GM18520 (cell line): ENCODE measurements at regions not wholly inside any gene's neighbourhood (a gene's known extent, or its start where the extent isn't known, plus 50 kb on each side); places are given as distances from the start of the nearest gene placed in this dataset.
"Not testable (repeated sequence)": the region's sequence is repeated elsewhere in the genome, so short reads cannot be mapped to it uniquely, and the experiment has no call there.

Experiments
- ATAC-seq: cut with Tn5 transposase; IDR thresholded peaks from one replicate; pipeline ENCODE4 v1.9.1; 2021; ENCODE audit not compliant: unreplicated experiment

- ATAC-seq = no peak
Measured at GRCh38 chr2:36302911-36303310, 52.7 kb upstream of the CRIM1 start.

DNA sequence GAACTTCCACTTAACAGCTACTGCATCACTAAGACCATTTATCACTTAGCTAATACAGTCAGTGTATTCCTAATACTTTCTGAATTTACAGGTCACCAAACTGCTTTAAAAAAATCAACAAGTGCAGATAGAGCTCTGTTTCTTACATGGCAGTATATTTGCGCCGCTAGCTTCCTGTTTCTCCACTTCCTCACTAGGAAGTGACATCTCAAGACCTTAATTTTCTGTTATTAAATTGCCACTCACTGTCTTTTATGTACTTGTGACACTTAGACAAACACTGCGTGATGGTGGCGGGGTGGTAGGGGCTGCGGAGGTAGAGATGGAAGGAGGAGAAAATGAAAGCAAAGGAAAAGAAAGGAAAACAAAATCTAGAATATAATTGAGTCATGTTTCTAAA lies 53.7 kb upstream of the CRIM1 start:
- no peak for ATAC-seq

DNA sequence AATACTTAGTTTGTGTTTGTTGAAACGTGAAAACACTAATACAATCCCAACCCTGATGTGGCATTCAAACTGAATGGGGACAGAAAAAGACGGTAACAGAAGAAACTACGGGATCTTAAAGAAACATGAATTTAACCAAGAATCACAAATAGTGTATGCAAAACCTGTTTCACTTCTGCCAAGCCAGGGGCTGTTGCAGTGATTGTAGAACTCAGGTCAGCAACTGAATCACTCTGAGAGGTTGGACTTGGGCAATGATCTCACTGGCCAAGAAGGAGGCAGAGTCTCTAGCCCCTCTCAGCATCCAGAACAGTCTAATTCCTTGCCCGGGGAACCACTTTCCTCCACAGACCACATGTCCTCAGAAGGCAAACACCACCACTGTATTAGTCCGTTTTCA lies 54.9 kb upstream of the CRIM1 start:
- ATAC-seq = no peak

GRCh38 chr2:36296798-36297197 lies 58.8 kb upstream of the CRIM1 start:
- no peak for ATAC-seq

DNA sequence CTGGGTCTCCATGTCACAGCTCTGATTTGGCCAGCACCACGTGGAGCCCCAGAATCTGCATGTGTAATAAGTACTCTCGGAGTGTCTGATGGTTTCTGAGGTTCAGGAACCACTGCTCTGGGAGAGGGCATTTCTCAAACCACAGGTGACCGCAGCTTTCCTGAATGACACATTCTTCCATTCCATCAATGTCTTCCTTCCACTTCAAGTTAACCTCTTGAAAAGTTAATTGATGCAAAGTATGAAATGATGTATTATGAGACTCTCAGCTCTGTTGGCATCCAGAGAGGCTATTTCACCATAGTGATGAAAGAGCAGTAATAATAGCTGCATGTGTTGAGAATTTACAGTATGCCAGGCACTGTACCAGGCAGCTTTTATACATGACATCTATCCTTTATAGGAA lies 61.3 kb upstream of the CRIM1 start:
- ATAC-seq = no peak

DNA sequence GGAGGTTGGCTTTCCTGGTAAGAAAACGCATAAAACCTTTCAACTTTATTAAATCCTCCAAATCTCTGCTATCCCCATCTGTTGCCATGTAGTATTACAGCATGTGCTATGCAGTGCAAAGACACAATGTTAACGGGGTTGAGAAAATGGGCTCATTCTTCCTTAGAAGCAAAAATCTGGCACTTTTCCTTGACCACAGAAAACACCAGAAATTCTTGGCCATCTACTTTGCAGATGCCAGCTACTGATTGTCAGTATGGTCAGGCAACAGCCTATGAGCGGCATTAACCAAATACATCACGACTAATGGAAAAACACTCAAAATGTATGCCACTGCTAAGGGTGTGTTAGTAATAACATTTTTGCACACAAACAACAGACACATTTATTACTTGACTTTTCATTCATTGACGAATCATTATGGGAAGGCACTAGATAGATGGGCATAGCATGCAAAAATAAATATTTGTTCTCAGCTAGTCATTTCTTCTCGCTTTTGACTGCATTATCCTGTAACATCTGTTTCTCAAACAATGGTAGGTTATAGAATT lies 65.2 kb upstream of the CRIM1 start:
- no peak for ATAC-seq

DNA sequence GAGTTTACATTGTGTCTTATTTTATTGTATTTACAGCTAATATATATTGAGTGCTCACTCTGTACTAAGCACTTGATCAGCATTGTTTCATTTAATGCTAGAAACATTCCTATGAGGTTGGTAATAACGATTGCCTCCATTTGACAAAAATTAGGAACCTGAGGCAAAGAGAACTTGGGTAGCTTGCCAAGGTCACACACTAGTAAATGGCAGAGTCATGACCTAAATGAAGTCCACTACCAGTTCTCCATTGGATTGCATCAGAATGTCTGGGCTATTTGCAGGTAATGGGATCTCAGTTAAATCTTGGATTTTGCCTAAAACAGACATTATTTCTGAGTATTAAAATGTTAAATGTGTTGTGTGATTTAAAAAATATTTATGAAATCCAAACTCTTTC lies 65.8 kb upstream of the CRIM1 start:
- no peak for ATAC-seq

GRCh38 chr2:36287363-36288275 lies 68.0 kb upstream of the CRIM1 start:
- ATAC-seq = no peak

- ATAC-seq = not testable (repeated sequence)
Measured at GRCh38 chr2:36279506-36279905, 76.1 kb upstream of the CRIM1 start.

DNA sequence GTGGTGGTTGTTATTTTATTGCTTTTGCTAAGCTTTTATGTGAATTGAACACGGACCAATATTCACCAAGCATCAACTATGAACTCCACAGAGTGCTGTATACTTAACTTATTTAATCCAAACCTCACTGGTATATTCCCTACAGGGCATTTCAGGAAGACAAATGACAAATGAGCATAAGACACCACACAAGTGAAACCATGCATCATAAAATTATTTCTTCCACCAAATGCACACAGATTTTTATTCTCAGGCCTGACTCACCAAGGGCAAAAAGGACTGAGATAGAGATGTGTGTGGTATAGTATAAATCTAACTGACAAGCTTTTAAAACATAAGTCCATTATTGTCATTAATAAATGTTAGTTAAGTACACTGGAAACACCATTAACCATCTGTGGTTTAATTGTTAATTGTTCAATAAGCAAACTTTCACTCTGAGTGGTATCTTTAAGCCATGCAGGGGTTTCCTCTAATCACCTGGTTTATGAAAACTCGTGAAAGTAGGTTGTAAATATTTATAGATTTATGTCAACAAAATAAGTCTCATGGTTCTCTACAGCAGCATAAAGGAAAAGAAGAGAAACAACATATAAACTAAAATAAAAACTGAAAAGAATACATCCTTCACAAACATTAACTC lies 77.6 kb upstream of the CRIM1 start:
- ATAC-seq = no peak

- peak; percentile 62 for ATAC-seq
Measured at GRCh38 chr2:36277146-36277808, 78.3 kb upstream of the CRIM1 start.

DNA sequence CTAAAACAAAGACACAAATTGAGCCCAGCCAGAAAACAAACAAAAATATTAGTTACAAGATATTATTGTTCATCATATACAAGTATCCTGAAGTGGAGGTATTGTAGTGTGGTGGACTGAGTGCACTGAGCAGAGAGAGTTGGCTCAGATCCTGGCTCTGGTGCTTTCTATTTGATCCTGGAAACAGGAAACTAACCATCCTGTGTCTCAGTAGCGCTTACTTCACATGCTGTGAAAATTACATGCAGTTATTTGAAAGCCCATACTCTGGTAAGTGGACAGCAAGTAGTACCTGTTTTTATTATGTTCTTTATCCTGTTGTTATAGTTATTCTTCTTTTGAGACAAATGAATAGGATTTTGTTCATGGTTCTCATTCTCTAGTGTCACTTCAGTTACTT lies 84.3 kb upstream of the CRIM1 start:
- ATAC-seq = no peak

DNA sequence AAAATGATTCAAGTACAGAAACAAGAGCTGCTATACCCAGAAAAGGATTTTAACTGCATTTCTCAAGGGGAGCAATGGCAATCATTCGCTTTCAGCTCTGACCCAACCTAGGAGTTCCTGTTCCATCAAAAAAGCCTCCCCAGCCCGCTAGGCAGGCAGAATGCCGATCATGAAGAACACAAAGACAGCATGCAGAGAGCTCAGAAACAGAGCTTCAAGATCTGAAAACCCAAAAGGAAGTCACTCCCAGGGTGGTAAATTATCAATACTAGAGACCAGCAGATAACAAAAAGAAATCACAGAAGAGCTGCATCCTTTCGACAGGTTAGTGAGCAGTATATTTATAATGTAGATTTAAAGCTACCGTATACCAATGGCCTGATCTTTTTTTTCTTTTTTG lies 84.8 kb upstream of the CRIM1 start:
- no peak for ATAC-seq

DNA sequence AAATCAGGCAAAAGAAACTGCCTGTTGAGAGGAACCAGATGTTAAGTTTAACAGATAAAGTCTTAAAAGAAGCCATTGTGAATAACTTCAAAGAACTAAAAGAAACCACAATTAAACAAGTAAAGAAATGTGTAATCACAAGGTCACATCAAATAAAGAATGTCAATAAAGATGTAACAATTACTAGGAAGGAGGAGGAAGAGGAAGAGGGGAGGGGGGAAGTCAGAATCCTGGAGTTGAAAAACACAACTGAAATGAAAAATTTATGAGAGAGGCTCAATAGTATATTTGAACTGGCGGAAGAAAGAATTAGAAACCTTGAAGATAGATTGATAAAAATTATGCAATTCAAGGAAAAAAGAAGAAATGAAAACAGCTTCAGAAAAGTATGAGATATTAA lies 88.4 kb upstream of the CRIM1 start:
- ATAC-seq = no peak

DNA sequence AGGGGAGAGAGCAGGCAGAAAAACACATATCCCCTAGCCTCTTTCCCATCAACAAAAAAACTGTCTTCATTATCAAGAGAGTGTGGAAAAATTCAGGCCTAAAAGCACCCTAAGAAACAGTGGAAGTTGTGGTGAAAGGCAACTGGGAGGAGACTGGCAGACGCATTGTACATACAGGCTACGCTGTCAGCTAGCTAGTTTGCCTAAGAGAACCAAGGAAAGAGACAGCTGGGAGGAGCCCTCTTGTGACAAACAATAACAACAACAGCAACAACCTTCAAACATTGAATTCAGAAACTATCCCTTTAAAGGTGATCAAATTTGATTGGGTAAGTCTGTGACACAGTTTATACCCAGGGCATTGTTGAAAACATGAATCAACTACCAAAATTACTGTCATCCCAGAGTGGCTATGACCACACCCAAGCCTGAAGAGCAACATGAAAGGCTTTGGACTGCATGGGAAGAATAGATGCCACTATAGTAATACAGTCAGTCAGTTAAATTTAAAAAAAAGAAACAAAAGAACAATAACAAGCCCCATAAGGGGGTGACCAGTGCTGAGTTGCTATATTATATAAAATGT lies 88.9 kb upstream of the CRIM1 start:
- no peak for ATAC-seq

DNA sequence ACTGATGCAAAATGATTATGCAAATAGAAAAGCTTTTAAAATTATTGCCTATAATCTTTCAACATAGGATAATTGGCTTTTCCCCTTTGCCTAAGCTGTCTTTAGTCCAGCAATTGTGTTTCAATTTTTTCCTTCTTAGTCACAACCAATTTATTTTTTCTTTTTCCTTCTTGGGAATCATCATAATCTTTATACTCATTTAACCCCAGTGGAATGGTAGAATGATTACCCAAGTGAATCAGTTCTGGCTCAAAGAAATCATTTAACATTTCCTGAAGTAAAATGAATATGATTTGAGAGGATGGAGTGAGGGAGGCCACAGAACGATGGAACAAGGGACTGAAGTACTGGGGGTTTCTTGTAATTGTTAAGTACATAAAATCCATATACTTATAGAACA lies 93.0 kb upstream of the CRIM1 start:
- ATAC-seq = no peak

- ATAC-seq = no peak
Measured at GRCh38 chr2:36255863-36256262, 99.7 kb upstream of the CRIM1 start.

- ATAC-seq = no peak
Measured at GRCh38 chr2:36253086-36253485, 102.5 kb upstream of the CRIM1 start.

DNA sequence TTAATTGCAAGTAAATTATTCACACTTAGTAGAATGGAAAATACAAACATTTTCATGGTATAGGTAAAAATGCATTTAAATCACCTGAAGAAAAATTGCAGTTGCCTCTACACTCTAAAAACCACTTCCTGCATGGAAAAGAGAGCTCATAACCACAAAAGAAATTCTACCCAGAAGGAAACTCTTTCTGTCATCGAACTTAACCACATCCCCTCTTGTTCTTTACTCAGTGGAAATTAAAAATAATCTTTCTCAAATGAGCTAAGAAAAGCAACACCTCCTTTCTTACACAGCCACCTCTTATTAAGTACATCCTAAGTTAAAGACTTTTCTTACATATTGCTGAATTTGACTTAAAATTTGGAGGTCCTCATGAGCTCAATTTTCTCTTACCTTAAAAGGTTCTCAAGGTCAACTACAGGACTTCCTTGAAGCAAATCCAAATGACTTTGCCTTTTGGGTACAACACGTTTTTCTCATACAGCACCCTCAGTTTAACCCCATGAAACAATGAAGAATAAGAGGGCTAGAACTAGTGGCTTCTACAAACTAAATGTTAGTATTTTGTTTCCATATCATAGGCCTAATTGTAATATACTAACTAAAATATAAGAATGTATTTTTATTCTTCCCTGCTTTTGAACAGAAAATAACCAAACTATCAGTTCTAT lies 109.1 kb upstream of the CRIM1 start:
- peak; percentile 75 for ATAC-seq

GRCh38 chr2:36245651-36246050 lies 109.9 kb upstream of the CRIM1 start:
- ATAC-seq = no peak

DNA sequence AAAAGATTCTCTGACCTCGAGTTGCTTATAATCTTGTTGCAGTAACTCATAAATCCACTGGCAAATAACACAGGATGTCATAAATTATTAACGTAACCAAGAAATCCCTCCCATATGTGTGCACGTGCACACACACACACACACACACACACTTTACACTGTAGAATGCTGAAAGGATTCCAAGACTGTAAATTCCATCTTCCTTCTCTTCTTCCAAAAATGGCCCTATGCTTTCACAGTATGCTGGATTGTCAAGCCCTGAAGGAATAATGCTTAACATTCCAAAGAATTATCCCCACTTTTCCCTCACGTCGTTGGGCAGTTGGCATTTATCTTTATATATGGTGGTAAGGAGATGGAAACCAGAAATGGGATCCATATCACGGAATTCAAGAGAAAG lies 117.5 kb upstream of the CRIM1 start:
- ATAC-seq = no peak
